Embryonic facial prominence (tissue), 1 donor: ENCODE measurements at regions not wholly inside any gene's neighbourhood (a gene's known extent, or its start where the extent isn't known, plus 50 kb on each side); places are given as distances from the start of the nearest gene placed in this dataset.

Source experiments
- DNase-seq: peaks from one replicate; pipeline ENCODE4 v3.0.0-alpha.2; 2016; ENCODE audit errors: extremely low spot score

GRCh38 chr9:89808756-89809181 is 204.0 kb downstream of the GADD45G start:
- DNase-seq: no peak

DNA sequence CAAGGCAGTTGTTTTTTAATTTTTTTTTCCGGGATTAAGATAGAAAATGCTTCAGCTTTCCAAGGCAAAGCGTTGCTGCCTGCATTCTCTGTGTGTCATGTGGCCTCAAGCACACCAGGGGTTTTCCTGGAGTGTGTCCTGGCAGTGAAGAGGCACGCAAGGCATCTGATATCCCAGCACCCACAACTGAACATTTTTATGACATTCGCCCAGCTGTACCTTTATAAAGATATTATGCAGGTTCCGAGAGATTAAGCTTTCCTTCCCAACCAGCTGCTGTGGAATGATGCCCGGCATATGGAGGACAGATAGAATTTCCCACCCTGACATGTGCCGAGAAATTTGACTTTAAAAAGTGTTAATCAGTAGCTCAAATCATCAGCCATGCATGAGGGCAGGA is 205.6 kb downstream of the GADD45G start:
- no peak for DNase-seq

DNA sequence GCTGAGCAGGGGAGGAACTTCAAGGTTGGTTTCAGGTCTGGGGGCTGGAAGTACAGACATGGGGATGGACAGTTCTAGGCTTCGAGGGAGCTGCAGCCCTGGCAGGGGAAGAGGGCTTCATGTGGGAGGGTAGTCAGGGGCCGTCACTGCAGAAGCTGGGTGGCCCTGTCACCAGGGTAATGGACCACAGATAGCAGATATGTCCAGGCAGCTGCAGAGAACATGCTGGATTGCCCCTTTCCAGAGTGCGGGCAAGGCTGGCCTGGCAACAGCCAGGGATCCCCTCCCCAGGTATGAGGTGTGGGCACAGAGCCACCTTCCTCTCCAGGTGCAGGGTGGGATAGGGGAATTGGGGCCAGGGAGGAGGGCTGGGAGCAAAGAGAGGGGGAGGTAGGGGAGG is 206.5 kb downstream of the GADD45G start:
- no peak for DNase-seq

GRCh38 chr9:89811886-89812450 is 207.2 kb downstream of the GADD45G start:
- no peak for DNase-seq

- DNase-seq: no peak
Measured at GRCh38 chr9:89812556-89813181, 207.9 kb downstream of the GADD45G start.

DNA sequence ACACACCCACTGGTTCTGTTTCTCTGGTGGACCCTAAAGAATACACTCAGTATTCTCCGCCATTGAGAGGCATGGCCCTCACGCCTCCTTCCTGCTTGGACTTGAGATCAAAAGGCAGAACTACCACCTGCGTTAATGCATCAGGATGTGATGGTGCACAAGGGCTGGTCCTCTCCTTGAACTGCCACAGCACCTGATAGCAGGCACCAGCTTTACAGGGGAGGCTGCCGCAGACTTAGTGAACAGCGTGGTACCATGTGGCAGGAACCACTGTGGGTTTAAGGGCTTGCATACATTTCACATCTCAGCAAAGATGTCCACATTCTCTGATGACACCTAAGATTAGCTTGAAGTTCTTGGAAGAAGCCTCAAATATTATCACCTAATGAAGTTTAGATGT is 208.7 kb downstream of the GADD45G start:
- no peak for DNase-seq

DNA sequence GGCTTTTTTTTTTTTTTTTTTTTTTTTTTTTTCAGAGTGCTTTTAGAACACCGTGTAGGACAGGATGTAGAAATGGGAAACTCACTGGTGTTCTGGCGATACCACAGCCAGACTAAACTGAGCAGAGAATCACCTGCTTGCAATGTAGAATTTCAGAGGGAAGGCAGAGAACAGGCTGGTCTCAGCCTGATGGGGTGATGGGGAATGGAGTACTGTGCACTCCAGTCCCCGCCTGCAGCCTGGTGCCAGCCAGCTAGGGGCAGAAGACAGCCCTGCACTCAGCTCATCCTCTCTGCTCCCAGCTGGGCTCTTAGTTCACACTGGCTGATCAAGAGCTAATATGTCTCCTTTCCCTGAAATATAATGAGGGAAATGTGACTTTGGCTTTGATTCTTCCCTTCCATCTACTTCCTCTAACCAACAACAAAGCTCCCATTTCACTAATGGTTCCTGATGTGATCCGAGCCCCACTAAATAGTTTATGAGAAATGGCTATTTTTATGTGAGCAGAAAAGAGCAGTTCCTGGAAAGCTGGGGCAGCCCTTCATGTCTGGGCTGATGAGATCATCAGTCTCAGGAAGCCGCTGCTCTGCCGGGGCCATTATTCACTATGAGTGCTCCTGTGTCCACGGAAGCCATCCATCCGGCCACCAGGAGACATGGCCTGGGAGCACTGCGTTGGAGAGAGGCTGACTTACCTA is 209.7 kb downstream of the GADD45G start:
- no peak for DNase-seq

- DNase-seq: no peak
Measured at GRCh38 chr9:89815061-89815902, 210.5 kb downstream of the GADD45G start.

GRCh38 chr9:89815903-89816573 is 211.2 kb downstream of the GADD45G start:
- no peak for DNase-seq

DNA sequence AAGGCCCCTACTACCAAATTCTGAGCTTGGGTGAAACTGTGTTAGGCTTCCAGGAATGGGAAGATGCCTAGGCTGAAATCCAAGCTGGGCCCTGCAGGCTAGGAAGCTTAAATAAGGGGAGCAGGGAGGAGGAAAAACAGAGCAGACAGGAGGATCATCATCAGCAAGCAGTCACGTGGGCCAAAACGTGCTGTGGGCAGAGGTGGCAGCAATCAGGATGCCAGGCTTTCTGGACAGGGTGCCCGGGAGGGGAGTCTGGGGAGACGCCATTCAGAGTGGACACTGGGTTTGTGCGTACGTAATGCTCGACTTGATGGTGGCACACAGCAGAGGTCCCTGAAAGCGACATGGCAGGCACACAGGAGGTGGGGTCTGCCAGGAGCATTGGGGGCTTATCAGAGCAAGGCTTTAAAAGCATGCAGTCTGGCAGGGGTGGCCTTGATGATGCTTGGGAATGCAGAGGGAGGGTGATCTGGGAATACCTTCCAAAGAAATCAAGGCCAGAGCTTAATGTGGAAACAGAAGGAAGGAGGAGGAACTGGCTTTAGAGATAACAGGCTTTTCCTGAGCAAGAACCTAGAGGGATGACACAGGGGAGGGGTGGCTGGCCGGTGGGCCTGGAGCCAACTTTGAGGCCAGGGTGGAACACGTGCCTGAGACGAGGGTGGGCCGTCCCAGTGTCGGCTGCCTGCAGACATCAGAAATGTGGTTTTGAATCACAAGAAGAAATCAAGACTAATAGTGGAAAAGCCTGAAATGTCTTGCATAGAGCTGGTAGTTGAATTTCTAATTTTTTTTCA is 212.5 kb downstream of the GADD45G start:
- no peak for DNase-seq

DNA sequence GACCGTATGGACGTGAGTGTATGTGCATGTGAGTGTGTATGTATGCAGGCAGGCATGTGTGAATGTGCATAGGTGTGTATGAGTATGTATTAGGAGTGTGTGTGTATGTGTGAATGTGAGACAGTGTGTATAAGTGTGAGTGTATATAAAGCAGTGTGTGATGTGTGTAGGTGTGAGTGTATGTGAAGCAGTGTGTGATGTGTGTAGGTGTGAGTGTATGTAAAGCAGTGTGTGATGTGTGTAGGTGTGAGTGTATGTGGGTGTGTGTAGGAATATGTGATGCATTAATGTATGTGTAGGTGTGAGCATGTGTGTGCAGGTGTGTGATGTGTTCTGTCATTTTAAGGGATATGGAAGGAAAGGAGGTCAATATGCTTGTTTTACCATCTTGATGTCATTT is 215.5 kb downstream of the GADD45G start:
- DNase-seq: no peak

DNA sequence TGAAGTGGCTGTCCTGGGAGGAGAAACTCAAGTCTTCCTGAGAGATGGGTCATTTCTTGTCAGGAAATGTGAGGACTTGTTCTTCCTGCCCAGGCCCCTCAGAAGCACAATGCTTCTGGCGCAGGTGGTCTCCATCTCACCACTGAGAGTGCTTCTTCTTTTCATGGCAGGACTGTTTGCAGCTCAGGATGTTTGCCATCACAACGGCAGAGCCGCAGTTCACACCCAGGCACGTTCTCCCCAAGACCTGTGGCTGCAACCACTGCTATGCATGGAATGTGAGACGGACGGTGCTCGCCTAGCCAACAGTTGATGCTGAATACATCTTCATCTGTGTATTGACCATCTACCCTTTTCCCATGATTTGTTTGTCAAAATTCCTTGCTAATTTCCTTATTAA is 216.3 kb downstream of the GADD45G start:
- no peak for DNase-seq

DNA sequence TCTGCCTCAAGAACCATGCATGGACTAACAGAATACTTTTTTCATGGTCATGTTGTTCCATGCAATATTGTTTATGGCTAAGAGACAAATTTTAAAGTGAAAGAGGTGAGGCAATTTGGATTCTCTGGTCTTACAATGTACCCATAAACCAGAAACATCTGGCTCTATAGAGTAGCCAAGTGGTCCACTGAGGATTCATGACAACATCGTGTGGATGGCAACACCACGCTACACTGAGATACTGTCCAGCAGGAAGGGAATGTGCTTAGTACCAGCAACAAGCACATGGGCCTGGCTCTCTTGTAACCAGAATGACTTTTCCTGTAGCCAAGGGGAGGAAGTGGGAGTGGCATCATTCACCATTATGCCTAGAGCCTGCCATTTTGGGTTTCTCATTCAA is 218.2 kb downstream of the GADD45G start:
- DNase-seq: no peak

DNA sequence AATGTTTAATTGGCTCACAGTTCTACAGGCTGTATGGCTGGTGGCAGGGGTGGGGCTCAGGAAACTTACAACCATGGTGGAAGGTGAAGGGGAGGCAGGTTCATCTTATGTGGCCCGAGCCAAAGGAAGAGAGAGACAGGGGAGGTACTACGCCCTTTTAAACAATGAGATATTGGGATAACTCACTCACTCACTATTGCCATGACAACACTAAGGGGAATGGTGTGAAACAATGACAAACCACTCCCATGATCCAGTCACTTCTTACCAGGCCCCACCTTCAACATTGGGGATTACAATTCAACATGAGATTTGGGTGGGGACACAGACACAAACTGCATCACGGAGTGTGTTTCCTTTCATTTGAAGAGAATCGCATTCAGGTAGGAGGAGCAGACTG is 220.9 kb downstream of the GADD45G start:
- DNase-seq: no peak

- no peak for DNase-seq
Measured at GRCh38 chr9:89826186-89826585, 221.4 kb downstream of the GADD45G start.

GRCh38 chr9:89829346-89829745 is 224.5 kb downstream of the GADD45G start:
- no peak for DNase-seq

GRCh38 chr9:89835666-89836065 is 230.9 kb downstream of the GADD45G start:
- no peak for DNase-seq

DNA sequence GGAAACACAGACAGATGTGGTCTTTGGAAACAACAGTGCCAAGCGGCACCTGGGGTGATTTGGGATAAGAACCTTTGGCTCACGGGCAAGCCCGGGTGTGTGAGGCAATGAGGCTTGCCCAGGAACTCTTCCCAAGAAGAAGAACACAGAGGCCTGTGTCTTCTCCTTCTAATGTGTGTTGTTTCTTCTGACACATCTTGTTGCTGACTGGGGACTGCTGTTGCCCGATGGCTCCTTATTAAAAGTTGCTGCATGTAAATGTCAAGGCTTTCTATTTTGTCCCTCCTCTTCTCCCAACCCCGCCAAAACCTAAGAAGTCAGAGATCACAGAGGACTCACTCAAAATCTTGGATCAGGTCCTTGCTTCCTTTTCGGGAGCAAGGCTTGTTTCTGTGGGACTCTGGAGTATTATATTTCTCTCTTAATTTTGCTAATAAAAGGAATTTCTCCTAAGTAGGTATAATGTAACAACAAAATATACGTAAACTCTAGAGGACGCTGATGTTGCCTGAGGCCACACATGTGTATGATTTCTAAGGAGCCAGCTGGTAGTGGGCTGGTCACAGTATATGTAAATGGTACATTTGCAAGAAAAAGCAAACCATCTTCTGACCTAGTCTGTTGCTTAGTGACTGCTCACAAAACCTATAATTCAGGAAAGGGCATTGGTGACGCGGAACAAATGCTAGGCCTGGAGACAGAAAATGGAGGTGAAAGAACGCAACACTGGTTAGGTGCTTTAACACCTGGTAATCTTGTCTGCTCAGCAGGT is 232.5 kb downstream of the GADD45G start:
- no peak for DNase-seq

DNA sequence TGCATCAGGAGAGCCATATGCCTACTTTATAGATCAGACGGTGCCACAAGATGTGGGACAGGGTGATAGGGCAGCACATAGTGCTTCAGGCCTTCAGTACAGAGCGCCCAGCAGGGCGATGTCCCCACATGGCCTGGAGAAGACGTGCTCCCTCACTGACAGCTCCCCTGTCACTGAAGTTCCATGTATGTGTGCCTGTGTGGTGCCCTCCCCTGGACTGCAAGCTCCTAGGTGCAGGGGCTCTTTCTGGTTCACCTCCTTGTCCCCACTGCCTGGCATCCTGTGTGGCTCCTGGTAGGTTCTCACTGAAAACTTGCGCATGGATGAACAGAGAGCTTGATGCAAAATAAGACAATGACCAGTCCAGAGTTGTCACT is 233.1 kb downstream of the GADD45G start:
- no peak for DNase-seq

DNA sequence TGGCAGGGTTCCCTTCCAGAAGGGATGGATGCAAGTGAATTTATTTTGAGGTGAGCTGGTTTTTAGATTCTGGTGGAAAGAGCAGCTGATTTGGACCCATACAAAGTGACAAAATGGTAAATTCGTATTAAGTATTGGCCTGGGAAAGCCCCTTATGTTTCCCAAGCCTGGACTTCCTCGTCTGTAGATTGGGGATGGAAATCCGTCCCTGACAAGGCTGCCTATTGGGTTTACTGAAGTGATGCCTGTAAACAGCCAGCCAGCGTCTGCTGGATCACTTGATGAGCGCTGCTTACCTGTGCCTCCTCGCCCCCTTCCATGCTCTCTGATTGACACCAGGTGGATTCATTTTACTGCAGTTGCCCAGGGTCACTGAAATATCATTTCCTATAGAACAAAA is 233.8 kb downstream of the GADD45G start:
- DNase-seq: no peak
